SH-SY5Y (cell line): ENCODE measurements at regions not wholly inside any gene's neighbourhood (a gene's known extent, or its start where the extent isn't known, plus 50 kb on each side); places are given as distances from the start of the nearest gene placed in this dataset.

Experiments used
- GATA2 ChIP-seq: IDR thresholded peaks from 2 replicates; pipeline ENCODE4 v1.6.1; 2011; ENCODE audit warnings: mild to moderate bottlenecking, low read depth, low read length
- GATA3 ChIP-seq: IDR thresholded peaks from 2 replicates; pipeline ENCODE4 v1.6.1; 2011; ENCODE audit warnings: low read depth, mild to moderate bottlenecking, low read length, moderate library complexity

- TF ChIP-seq GATA2 (no peak), GATA3 (no peak)
Measured at GRCh38 chr1:222028116-222028515, 286.2 kb upstream of the DUSP10 start.
